ENCODE measurements at regions not wholly inside any gene's neighbourhood (a gene's known extent, or its start where the extent isn't known, plus 50 kb on each side); places are given as distances from the start of the nearest gene placed in this dataset. TPM values are rescaled to one million over a fixed set of nuclear protein-coding genes. Genes with fewer than 3 reads are reported as not detected.
"Not testable (repeated sequence)": the region's sequence is repeated elsewhere in the genome, so short reads cannot be mapped to it uniquely, and the experiment has no call there.

DNA sequence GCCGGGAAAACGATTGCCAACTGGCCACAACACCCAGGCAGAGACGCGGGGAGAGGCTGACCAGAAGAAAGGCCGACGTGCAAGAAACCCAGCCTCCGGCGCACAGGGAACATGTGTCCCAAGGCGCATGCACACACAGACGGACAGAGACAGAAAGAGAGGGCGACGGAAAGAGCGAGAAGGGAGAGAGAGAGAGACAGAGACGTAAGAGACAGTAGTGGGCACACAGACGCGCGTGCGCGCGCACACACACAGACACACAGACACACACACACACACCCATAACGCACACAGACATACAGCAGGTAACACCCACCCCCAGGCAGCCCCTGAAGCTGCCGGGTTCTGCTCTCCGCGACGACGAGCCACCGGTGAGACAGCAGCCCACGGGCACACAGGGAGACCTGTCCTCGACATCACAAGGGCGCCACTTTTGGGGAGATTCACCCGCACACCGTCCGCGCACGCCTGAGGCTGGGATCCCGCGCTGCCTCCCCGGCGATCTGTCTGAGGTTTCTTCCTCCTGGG lies 1581.8 kb downstream of the FOXD4L5 start:
- POLR2A ChIA-PET (ENCODE audit: unreplicated experiment); DNase-seq; BruUV-seq (replicated peaks); in situ Hi-C loops (cut with MboI; ENCODE audit: low sequenced_read_pairs); H4K91ac ChIP-seq (ENCODE audit: insufficient read depth, low read depth, low read length); H4K8ac ChIP-seq (ENCODE audit: low read depth in 2 of 2, low read length in 2 of 2); H3K4me1 ChIP-seq (ENCODE audit: control insufficient read depth, insufficient read depth, low read length); H3K27me3 ChIP-seq (ENCODE audit: control insufficient read depth, insufficient read depth, low read length); ATAC-seq (ENCODE audit: low read depth); H3K4me3 ChIP-seq (ENCODE audit: insufficient read depth, low read depth, low read length); H2AK5ac ChIP-seq (ENCODE audit: low read depth, low read length); H2BK15ac ChIP-seq (ENCODE audit: low read depth, low read length); H3K14ac ChIP-seq (replicated peaks; ENCODE audit: low read depth, low read length); H3K4ac ChIP-seq (ENCODE audit: low read depth, low read length); H3K18ac ChIP-seq (ENCODE audit: low read depth, low read length); H4K5ac ChIP-seq (ENCODE audit: low read depth, low read length); H3K23ac ChIP-seq (ENCODE audit: low read depth, low read length); H2AK9ac ChIP-seq (replicated peaks; ENCODE audit: low read depth, low read length, poor library complexity); H2BK5ac ChIP-seq (ENCODE audit: low read depth, low read length, poor library complexity, severe bottlenecking); H2AFZ ChIP-seq (replicated peaks; ENCODE audit: low read length, poor library complexity); H3K4me2 ChIP-seq (ENCODE audit: low read depth, low read length); H2BK120ac ChIP-seq (ENCODE audit: low read depth, low read length); H4K20me1 ChIP-seq (ENCODE audit: insufficient read depth, low read length); H3K56ac ChIP-seq (ENCODE audit: extremely low read depth, insufficient read depth, low read length); H3K27ac ChIP-seq (ENCODE audit: insufficient read depth, low read length); H2BK20ac ChIP-seq (ENCODE audit: low read depth, low read length); H3K9me3 ChIP-seq (ENCODE audit: control insufficient read depth, insufficient read depth, low read length); H3K9ac ChIP-seq (ENCODE audit: low read depth, low read length); H3K79me1 ChIP-seq (ENCODE audit: low read depth in 1 of 2, low read length in 2 of 2); intact Hi-C loops (cut with micrococcal nuclease); H3K36me3 ChIP-seq (ENCODE audit: control insufficient read depth, insufficient read depth, low read length); H3K9me1 ChIP-seq (ENCODE audit: insufficient read depth, low read length); CTCF ChIA-PET; dilution Hi-C loops (cut with HindIII; ENCODE audit: low sequenced_read_pairs, unreplicated experiment): not testable (repeated sequence)
- WGBS, 2 experiments (ENCODE audit: extremely low coverage in 2 of 2, insufficient read length in 1 of 2): no CpG with 5 or more reads among the region's 39 CpGs

Small RNA genes lying in the stretch of these regions (microRNA-seq; reads per million reads assigned to microRNA genes)
- 0 reads per million in 2 experiments for gene MIR4477B (ENCODE audit: insufficient read depth in 1 of 2, insufficient read length in 1 of 2, unreplicated experiment in 1 of 2)
- not detected for gene PTGER4P3 (ENCODE audit: insufficient read depth, insufficient read length)
- gene RNA5SP284 (ENCODE audit: insufficient read depth, insufficient read length): not detected

Small RNA genes lying in the stretch of these regions (small RNA-seq; reads per million reads assigned to genes)
- gene MIR4477B: 0 reads per million in 5 experiments
- gene PTGER4P3: 0 reads per million in 5 experiments
- gene RNA5SP284: 0 reads per million in 5 experiments
